Suprapubic skin (tissue), 4 donors: ENCODE measurements at regions not wholly inside any gene's neighbourhood (a gene's known extent, or its start where the extent isn't known, plus 50 kb on each side); places are given as distances from the start of the nearest gene placed in this dataset.

Experiments
- EP300 ChIP-seq: sonication (generic); formaldehyde crosslinking; IDR thresholded peaks from one replicate; pipeline ENCODE4 v1.6.1; 2017; ENCODE audit warnings: antibody characterized with exemption
- POLR2AphosphoS5 ChIP-seq, 3 donors: sonication (generic); formaldehyde crosslinking; IDR thresholded peaks; one replicate each; pipeline ENCODE4 v1.6.1; 2017; ENCODE audit warnings: antibody characterized with exemption in 3 of 3
- TF ChIP-seq, protein P1 (sequence below), 2 donors: fragments of 200-600 bp in 1 of 2; fragments of 450-650 bp in 1 of 2; sonication (generic) in 1 of 2; IDR thresholded peaks; one replicate each; pipeline ENCODE4 v1.5.1; 2016 to 2019; ENCODE audit warnings: antibody characterized with exemption in 2 of 2, mild to moderate bottlenecking in 1 of 2, moderate library complexity in 1 of 2

DNA sequence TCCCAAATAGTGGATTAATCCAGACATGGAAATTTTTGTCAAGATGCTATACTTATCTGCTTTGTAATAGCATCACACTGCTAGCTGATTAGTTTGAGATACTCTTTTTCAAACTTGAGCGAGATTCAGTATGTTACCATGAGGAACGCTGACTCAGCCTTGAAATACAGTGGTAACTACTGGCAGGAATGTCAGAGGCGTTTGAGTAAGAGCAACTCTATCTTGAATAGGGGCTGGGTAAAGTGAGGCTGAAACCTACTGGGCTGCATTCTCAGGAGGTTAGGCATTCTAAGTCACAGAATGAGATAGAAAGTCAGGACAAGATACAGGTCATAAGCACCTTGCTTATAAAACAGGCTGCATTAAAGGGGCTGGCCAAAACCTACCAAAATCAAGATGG, 2519.6 kb downstream of the ARAP2 start:
- TF ChIP-seq, protein P1, sequence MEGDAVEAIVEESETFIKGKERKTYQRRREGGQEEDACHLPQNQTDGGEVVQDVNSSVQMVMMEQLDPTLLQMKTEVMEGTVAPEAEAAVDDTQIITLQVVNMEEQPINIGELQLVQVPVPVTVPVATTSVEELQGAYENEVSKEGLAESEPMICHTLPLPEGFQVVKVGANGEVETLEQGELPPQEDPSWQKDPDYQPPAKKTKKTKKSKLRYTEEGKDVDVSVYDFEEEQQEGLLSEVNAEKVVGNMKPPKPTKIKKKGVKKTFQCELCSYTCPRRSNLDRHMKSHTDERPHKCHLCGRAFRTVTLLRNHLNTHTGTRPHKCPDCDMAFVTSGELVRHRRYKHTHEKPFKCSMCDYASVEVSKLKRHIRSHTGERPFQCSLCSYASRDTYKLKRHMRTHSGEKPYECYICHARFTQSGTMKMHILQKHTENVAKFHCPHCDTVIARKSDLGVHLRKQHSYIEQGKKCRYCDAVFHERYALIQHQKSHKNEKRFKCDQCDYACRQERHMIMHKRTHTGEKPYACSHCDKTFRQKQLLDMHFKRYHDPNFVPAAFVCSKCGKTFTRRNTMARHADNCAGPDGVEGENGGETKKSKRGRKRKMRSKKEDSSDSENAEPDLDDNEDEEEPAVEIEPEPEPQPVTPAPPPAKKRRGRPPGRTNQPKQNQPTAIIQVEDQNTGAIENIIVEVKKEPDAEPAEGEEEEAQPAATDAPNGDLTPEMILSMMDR (IDR thresholded peaks at IDR 0.05) = no peak
- TF ChIP-seq POLR2AphosphoS5 (IDR thresholded peaks at IDR 0.05) (no peak), EP300 (no peak)
